K562 (cell line): ENCODE measurements at regions not wholly inside any gene's neighbourhood (a gene's known extent, or its start where the extent isn't known, plus 50 kb on each side); places are given as distances from the start of the nearest gene placed in this dataset.
A peak's percentile ranks its signal among the peaks of the same experiment; 100 is the strongest.

Experiments used
- ERF ChIP-seq: fragments of 450-650 bp; formaldehyde crosslinking; IDR thresholded peaks from 2 replicates; pipeline ENCODE4 v1.4.0; 2020; ENCODE audit warnings: mild to moderate bottlenecking, mixed read lengths
- GABPB2 ChIP-seq: fragments of 250-450 bp; sonication (Bioruptor Pico); conservative IDR thresholded peaks from 2 replicates; pipeline ENCODE4 v1.5.1; 2021; ENCODE audit warnings: mild to moderate bottlenecking
- HEY1 ChIP-seq: fragments of 250-450 bp; sonication (Bioruptor Pico); IDR thresholded peaks from 2 replicates; pipeline ENCODE4 v1.5.0; 2020; ENCODE audit warnings: mild to moderate bottlenecking, moderate library complexity, borderline replicate concordance
- NFRKB ChIP-seq: fragments of 450-650 bp; IDR thresholded peaks from 2 replicates; pipeline ENCODE4 v1.6.1; 2016; ENCODE audit warnings: low read depth
- POLR2AphosphoS5 ChIP-seq: IDR thresholded peaks from 2 replicates; pipeline ENCODE4 v1.6.1; 2011; ENCODE audit warnings: mild to moderate bottlenecking, low read depth, low read length, moderate library complexity; ENCODE audit not compliant: control insufficient read depth, insufficient read depth
- STAG1 ChIP-seq: sonication (generic); formaldehyde crosslinking; IDR thresholded peaks from 2 replicates; pipeline ENCODE4 v1.5.0; 2020; ENCODE audit warnings: missing genetic modification reagents, borderline replicate concordance
- TBP ChIP-seq: optimal IDR thresholded peaks from 2 replicates; pipeline ENCODE3; 2011; ENCODE audit warnings: low read depth, low read length, improper control_type of control experiment
- U2AF1 ChIP-seq: fragments of 200-400 bp; formaldehyde crosslinking; optimal IDR thresholded peaks from 2 replicates; pipeline ENCODE3; 2017; ENCODE audit warnings: mild to moderate bottlenecking, low read depth, low read length, moderate library complexity
- ZFPM2 ChIP-seq: fragments of 250-450 bp; sonication (Bioruptor Pico); IDR thresholded peaks from 2 replicates; pipeline ENCODE4 v1.5.1; 2022; ENCODE audit warnings: mild to moderate bottlenecking
- ZNF184 ChIP-seq: sonication (generic); formaldehyde crosslinking; IDR thresholded peaks from 2 replicates; pipeline ENCODE4 v1.5.0; 2020; ENCODE audit warnings: missing genetic modification reagents
- ZNF583 ChIP-seq: fragments of 250-450 bp; sonication (Bioruptor Pico); IDR thresholded peaks from 2 replicates; pipeline ENCODE4 v1.4.0; 2020
- ZNF764 ChIP-seq: fragments of 250-450 bp; sonication (Bioruptor Pico); IDR thresholded peaks from 2 replicates; pipeline ENCODE4 v1.4.0; 2020; ENCODE audit warnings: low read depth, mild to moderate bottlenecking, moderate library complexity
- TF ChIP-seq, protein P1 (sequence below): fragments of 450-650 bp; IDR thresholded peaks from 2 replicates; pipeline ENCODE4 v1.6.1; 2016; ENCODE audit warnings: low read depth
- TF ChIP-seq, protein P2 (sequence below): fragments of 250-450 bp; sonication (Bioruptor Pico); IDR thresholded peaks from 2 replicates; pipeline ENCODE4 v1.4.0; 2020; ENCODE audit warnings: borderline replicate concordance
- TF ChIP-seq, protein P3 (sequence below): sonication (generic); formaldehyde crosslinking; IDR thresholded peaks from 2 replicates; pipeline ENCODE4 v1.9.0; 2022; ENCODE audit warnings: mild to moderate bottlenecking, missing genetic modification reagents
- TF ChIP-seq, protein P4 (sequence below): fragments of 200-400 bp; formaldehyde crosslinking; IDR thresholded peaks from 2 replicates; pipeline ENCODE4 v1.6.1; 2017; ENCODE audit warnings: mild to moderate bottlenecking, low read depth, low read length, moderate library complexity

DNA sequence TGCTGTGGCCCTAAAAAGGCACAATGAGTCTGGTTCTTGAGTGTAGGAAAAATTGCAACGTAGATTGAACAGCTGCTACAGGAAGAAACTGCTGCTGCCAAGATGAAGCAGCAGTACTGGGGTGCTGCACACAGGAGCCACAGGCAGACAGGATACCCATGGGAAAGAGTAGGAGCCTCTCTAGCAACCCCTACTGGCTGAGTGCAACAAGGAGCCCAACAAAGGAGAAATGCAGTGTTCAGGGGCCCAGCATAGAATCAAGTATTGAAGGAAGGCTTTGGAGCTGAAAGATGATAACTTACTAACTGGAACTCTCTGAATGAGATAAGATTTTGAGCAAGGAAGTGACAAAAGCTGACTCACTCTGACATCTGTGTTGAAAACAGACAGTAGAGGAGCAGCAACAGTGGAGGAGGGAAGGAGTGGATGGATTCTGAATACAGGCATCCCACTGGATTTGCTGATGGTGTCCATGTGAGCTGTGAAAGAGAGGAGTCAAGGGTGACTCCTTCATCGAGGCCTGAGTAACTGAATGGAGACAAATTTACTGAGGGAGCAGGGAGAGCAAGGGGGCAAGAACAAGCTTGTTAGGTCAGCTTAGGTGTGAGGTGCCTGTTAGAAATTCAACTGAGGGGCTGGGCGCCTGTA lies 534.7 kb upstream of the JARID2 start (continued):
- TF ChIP-seq, protein P1, sequence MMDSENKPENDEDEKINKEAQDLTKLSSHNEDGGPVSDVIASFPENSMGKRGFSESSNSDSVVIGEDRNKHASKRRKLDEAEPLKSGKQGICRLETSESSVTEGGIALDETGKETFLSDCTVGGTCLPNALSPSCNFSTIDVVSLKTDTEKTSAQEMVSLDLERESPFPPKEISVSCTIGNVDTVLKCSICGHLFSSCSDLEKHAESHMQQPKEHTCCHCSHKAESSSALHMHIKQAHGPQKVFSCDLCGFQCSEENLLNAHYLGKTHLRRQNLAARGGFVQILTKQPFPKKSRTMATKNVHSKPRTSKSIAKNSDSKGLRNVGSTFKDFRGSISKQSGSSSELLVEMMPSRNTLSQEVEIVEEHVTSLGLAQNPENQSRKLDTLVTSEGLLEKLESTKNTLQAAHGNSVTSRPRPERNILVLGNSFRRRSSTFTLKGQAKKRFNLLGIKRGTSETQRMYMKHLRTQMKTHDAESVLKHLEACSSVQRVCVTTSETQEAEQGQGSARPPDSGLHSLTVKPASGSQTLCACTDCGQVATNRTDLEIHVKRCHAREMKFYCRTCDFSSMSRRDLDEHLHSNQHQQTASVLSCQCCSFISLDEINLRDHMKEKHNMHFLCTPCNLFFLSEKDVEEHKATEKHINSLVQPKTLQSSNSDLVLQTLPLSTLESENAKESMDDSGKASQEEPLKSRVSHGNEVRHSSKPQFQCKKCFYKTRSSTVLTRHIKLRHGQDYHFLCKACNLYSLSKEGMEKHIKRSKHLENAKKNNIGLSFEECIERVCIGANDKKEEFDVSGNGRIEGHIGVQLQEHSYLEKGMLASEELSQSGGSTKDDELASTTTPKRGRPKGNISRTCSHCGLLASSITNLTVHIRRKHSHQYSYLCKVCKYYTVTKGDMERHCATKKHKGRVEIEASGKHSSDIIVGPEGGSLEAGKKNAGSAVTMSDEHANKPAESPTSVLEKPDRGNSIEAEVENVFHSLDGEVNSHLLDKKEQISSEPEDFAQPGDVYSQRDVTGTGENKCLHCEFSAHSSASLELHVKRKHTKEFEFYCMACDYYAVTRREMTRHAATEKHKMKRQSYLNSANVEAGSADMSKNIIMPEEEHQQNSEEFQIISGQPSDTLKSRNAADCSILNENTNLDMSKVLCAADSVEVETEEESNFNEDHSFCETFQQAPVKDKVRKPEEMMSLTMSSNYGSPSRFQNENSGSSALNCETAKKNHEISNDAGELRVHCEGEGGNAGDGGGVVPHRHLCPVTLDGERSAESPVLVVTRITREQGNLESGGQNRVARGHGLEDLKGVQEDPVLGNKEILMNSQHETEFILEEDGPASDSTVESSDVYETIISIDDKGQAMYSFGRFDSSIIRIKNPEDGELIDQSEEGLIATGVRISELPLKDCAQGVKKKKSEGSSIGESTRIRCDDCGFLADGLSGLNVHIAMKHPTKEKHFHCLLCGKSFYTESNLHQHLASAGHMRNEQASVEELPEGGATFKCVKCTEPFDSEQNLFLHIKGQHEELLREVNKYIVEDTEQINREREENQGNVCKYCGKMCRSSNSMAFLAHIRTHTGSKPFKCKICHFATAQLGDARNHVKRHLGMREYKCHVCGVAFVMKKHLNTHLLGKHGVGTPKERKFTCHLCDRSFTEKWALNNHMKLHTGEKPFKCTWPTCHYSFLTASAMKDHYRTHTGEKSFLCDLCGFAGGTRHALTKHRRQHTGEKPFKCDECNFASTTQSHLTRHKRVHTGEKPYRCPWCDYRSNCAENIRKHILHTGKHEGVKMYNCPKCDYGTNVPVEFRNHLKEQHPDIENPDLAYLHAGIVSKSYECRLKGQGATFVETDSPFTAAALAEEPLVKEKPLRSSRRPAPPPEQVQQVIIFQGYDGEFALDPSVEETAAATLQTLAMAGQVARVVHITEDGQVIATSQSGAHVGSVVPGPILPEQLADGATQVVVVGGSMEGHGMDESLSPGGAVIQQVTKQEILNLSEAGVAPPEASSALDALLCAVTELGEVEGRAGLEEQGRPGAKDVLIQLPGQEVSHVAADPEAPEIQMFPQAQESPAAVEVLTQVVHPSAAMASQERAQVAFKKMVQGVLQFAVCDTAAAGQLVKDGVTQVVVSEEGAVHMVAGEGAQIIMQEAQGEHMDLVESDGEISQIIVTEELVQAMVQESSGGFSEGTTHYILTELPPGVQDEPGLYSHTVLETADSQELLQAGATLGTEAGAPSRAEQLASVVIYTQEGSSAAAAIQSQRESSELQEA, result no peak
- no peak for TF ChIP-seq ZNF184 (CRISPR knock-in tag)
- peak; percentile 47; the same call in 1 of the 2 replicates for TF ChIP-seq ZNF583
- peak; percentile 40 for TF ChIP-seq TBP
- peak; percentile 57; the same call in 1 of the 2 replicates for TF ChIP-seq POLR2AphosphoS5
- TF ChIP-seq ZNF764 (CRISPR knock-in tag), result peak; percentile 92
- TF ChIP-seq, protein P2, sequence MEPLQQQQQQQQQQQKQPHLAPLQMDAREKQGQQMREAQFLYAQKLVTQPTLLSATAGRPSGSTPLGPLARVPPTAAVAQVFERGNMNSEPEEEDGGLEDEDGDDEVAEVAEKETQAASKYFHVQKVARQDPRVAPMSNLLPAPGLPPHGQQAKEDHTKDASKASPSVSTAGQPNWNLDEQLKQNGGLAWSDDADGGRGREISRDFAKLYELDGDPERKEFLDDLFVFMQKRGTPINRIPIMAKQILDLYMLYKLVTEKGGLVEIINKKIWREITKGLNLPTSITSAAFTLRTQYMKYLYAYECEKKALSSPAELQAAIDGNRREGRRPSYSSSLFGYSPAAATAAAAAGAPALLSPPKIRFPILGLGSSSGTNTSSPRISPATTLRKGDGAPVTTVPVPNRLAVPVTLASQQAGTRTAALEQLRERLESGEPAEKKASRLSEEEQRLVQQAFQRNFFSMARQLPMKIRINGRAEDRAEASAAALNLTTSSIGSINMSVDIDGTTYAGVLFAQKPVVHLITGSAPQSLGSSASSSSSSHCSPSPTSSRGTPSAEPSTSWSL (CRISPR knock-in tag), result no peak
- no peak for TF ChIP-seq HEY1
- peak; percentile 19; the same call in 1 of the 2 replicates for TF ChIP-seq ERF (CRISPR knock-in tag)
- TF ChIP-seq GABPB2, result 0 out of 2 replicates have a peak, but pooled peaks have one; percentile 63
- TF ChIP-seq NFRKB, result peak; percentile 92
- TF ChIP-seq U2AF1, result no peak
- TF ChIP-seq, protein P3, sequence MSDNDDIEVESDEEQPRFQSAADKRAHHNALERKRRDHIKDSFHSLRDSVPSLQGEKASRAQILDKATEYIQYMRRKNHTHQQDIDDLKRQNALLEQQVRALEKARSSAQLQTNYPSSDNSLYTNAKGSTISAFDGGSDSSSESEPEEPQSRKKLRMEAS (CRISPR knock-in tag), result no peak; the same call in 1 of the 2 replicates
- TF ChIP-seq, protein P4, sequence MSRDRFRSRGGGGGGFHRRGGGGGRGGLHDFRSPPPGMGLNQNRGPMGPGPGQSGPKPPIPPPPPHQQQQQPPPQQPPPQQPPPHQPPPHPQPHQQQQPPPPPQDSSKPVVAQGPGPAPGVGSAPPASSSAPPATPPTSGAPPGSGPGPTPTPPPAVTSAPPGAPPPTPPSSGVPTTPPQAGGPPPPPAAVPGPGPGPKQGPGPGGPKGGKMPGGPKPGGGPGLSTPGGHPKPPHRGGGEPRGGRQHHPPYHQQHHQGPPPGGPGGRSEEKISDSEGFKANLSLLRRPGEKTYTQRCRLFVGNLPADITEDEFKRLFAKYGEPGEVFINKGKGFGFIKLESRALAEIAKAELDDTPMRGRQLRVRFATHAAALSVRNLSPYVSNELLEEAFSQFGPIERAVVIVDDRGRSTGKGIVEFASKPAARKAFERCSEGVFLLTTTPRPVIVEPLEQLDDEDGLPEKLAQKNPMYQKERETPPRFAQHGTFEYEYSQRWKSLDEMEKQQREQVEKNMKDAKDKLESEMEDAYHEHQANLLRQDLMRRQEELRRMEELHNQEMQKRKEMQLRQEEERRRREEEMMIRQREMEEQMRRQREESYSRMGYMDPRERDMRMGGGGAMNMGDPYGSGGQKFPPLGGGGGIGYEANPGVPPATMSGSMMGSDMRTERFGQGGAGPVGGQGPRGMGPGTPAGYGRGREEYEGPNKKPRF, result no peak
- TF ChIP-seq ZFPM2 (CRISPR knock-in tag), result 0 out of 2 replicates have a peak, but pooled peaks have one; percentile 57
- no peak for TF ChIP-seq STAG1
